HepG2 (cell line): ENCODE measurements at regions not wholly inside any gene's neighbourhood (a gene's known extent, or its start where the extent isn't known, plus 50 kb on each side); places are given as distances from the start of the nearest gene placed in this dataset.

ENCODE experiments used
- ATAC-seq: fragments of 200-7000 bp; cut with Tn5 transposase; 3 replicates; pipeline ENCODE4 v1.9.1; 2020; ENCODE audit warnings: mild to moderate bottlenecking, moderate library complexity
- BruUV-seq: library from RNA; stranded (reverse); fragments of 400-500 nt; replicated peaks from 2 replicates; lab custom pipeline; 2021; lab: Mats Ljungman, UMichigan
- CTCF ChIA-PET: fragments of 300-600 bp; formaldehyde crosslinking; extraction: SDS; loops from one replicate; lab custom pipeline; 2021; ENCODE audit warnings: low total read pairs, inconsistent platforms, low intra/inter-chr PET ratio; lab: Yijun Ruan, JAX
- POLR2A ChIA-PET: fragments of 350-600 bp; sonication (Branson Sonifier 250); formaldehyde crosslinking; loops from one replicate; lab custom pipeline; 2020; ENCODE audit warnings: antibody characterized with exemption, inconsistent platforms; lab: Yijun Ruan, JAX
- DNase-seq: peaks from one replicate; pipeline ENCODE4 v3.0.0-alpha.2; 2015; ENCODE audit warnings: low spot score
- FAIRE-seq: peaks from 3 replicates; lab custom pipeline; 2011; peaks lifted over from hg19 to GRCh38; lab: Jason Lieb, UNC
- H2AFZ ChIP-seq: one replicate; pipeline ENCODE4 v1.6.1; 2011; ENCODE audit warnings: low read length, inconsistent platforms
- H3K27ac ChIP-seq: fragments of 300-600 bp; 3 replicates; pipeline ENCODE4 v1.8.0; 2011; ENCODE audit warnings: mixed run types, mild to moderate bottlenecking, mixed read lengths, low read length, inconsistent platforms; ENCODE audit not compliant: insufficient read depth; ENCODE audit errors: extremely low read length
- H3K27me3 ChIP-seq, 2 experiments: fragments of 200-600 bp in 1 of 2; 2 replicates in 1 of 2; 3 replicates in 1 of 2; pipeline versions ENCODE4 v1.6.0 to v1.8.0; 2011; ENCODE audit warnings: low read length in 2 of 2, mild to moderate bottlenecking in 2 of 2, moderate library complexity in 2 of 2, inconsistent platforms in 1 of 2; ENCODE audit not compliant: insufficient read depth in 2 of 2, control insufficient read depth in 1 of 2
- H3K36me3 ChIP-seq, 2 experiments: fragments of 200-600 bp in 1 of 2; replicated peaks in 1 of 2; 2 replicates in 1 of 2; 3 replicates in 1 of 2; pipeline versions ENCODE4 v1.5.1 to v1.8.0; 2011; ENCODE audit warnings: low read length in 2 of 2, inconsistent platforms in 1 of 2; ENCODE audit not compliant: insufficient read depth in 2 of 2, control insufficient read depth in 1 of 2
- H3K4me1 ChIP-seq: 2 replicates; pipeline ENCODE4 v1.5.1; 2012; ENCODE audit warnings: low read length, inconsistent platforms; ENCODE audit not compliant: insufficient read depth
- H3K4me2 ChIP-seq: 2 replicates; pipeline ENCODE4 v1.6.0; 2011; ENCODE audit warnings: low read depth, low read length, inconsistent platforms
- H3K4me3 ChIP-seq, 3 experiments: fragments of 200-600 bp in 1 of 3; sonication (generic), shearing (Covaris generic) in 1 of 3; replicated peaks in 1 of 3; 2 replicates each; pipeline ENCODE4 v1.5.1; 2011 to 2016; ENCODE audit warnings: low read length in 3 of 3, inconsistent platforms in 2 of 3, low read depth in 2 of 3, mild to moderate bottlenecking in 2 of 3, control low read depth in 1 of 3, mixed read lengths in 1 of 3; ENCODE audit not compliant: insufficient read depth in 1 of 3
- H3K79me2 ChIP-seq: one replicate; pipeline ENCODE4 v1.6.1; 2011; ENCODE audit warnings: low read length, inconsistent platforms; ENCODE audit not compliant: insufficient read depth
- H3K9ac ChIP-seq: 2 replicates; pipeline ENCODE4 v1.6.0; 2011; ENCODE audit warnings: mild to moderate bottlenecking, low read depth, low read length, inconsistent platforms; ENCODE audit not compliant: insufficient read depth
- H3K9me3 ChIP-seq: 2 replicates; pipeline ENCODE4 v1.5.1; 2012; ENCODE audit warnings: mild to moderate bottlenecking, low read length
- H4K20me1 ChIP-seq: 2 replicates; pipeline ENCODE4 v1.6.0; 2011; ENCODE audit warnings: inconsistent platforms, mild to moderate bottlenecking, low read length, moderate library complexity; ENCODE audit not compliant: insufficient read depth
- CENPT ChIP-seq: sonication (generic); formaldehyde crosslinking; IDR thresholded peaks from 2 replicates; pipeline ENCODE4 v1.8.0; 2022; ENCODE audit warnings: low read depth, mild to moderate bottlenecking, moderate library complexity, missing genetic modification reagents
- FIP1L1 ChIP-seq: fragments of 200-400 bp; formaldehyde crosslinking; IDR thresholded peaks from 2 replicates; pipeline ENCODE4 v1.6.1; 2018; ENCODE audit warnings: low read depth, mild to moderate bottlenecking, low read length, moderate library complexity, borderline replicate concordance; ENCODE audit not compliant: insufficient read depth
- FOXA1 ChIP-seq, 2 experiments: fragments of 450-650 bp in 1 of 2; sonication (generic) in 1 of 2; formaldehyde crosslinking in 1 of 2; IDR thresholded peaks; 2 replicates each; pipeline versions ENCODE4 v1.4.0 to v1.6.1; 2016 to 2020; ENCODE audit warnings: missing genetic modification reagents in 1 of 2
- FOXP1 ChIP-seq, 2 experiments: fragments of 450-650 bp in 1 of 2; IDR thresholded peaks; 2 replicates each; pipeline ENCODE4 v1.6.1; 2017 to 2018; ENCODE audit warnings: antibody characterized with exemption in 1 of 2
- HNF4G ChIP-seq, 2 experiments: sonication (generic) in 1 of 2; formaldehyde crosslinking in 1 of 2; IDR thresholded peaks; 2 replicates each; pipeline versions ENCODE4 v1.4.0 to v1.6.1; 2011 to 2020; ENCODE audit warnings: borderline replicate concordance in 2 of 2, low read depth in 2 of 2, mild to moderate bottlenecking in 2 of 2, low read length in 1 of 2, missing genetic modification reagents in 1 of 2, moderate library complexity in 1 of 2
- MZF1 ChIP-seq: sonication (generic); formaldehyde crosslinking; IDR thresholded peaks from 2 replicates; pipeline ENCODE4 v1.8.1; 2023; ENCODE audit warnings: mild to moderate bottlenecking, missing genetic modification reagents, borderline replicate concordance
- SIN3A ChIP-seq: IDR thresholded peaks from 2 replicates; pipeline ENCODE4 v1.6.1; 2011; ENCODE audit warnings: low read depth, mild to moderate bottlenecking, control low read depth, low read length, borderline replicate concordance
- SMARCE1 ChIP-seq: fragments of 450-650 bp; IDR thresholded peaks from 2 replicates; pipeline ENCODE4 v1.6.1; 2017; ENCODE audit warnings: borderline replicate concordance
- STAT6 ChIP-seq: sonication (generic); formaldehyde crosslinking; IDR thresholded peaks from 2 replicates; pipeline ENCODE4 v1.4.0; 2020; ENCODE audit warnings: missing genetic modification reagents, mild to moderate bottlenecking, borderline replicate concordance
- THYN1 ChIP-seq: sonication (generic); formaldehyde crosslinking; IDR thresholded peaks from 2 replicates; pipeline ENCODE4 v1.8.1; 2023; ENCODE audit warnings: low read depth, mild to moderate bottlenecking, moderate library complexity, missing genetic modification reagents, borderline replicate concordance
- ZFP36L2 ChIP-seq: sonication (generic); formaldehyde crosslinking; IDR thresholded peaks from 2 replicates; pipeline ENCODE4 v1.4.0; 2020; ENCODE audit warnings: missing genetic modification reagents
- ZNF180 ChIP-seq: sonication (generic); formaldehyde crosslinking; IDR thresholded peaks from 2 replicates; pipeline ENCODE4 v1.4.0; 2020; ENCODE audit warnings: low read depth, missing genetic modification reagents, borderline replicate concordance
- ZNF513 ChIP-seq: sonication (generic); formaldehyde crosslinking; conservative IDR thresholded peaks from 2 replicates; pipeline ENCODE4 v1.5.0; 2020; ENCODE audit warnings: missing genetic modification reagents
- ZNF792 ChIP-seq: IDR thresholded peaks from 2 replicates; pipeline ENCODE4 v1.6.1; 2016
- WGBS: methylation state at CpG from one replicate; pipeline ENCODE4 v1.1.6; 2017; ENCODE audit warnings: low lambda C conversion rate; 5-methylcytosine and 5-hydroxymethylcytosine counted together
- in situ Hi-C: cut with HindIII; loops from 2 replicates; pipeline ENCODE4 v1.10.0; 2017; ENCODE audit warnings: low pct_unique_long_range_greater_than_20kb; ENCODE audit not compliant: extremely low pct_ligation_motif_present
- intact Hi-C: fragments of 100-400 bp; cut with micrococcal nuclease; formaldehyde crosslinking; loops from one replicate; pipeline ENCODE4 v1.10.0; 2022; ENCODE audit not compliant: unreplicated experiment
- TF ChIP-seq, protein P1 (sequence below): IDR thresholded peaks from 2 replicates; pipeline ENCODE4 v1.6.1; 2018; ENCODE audit warnings: missing genetic modification reagents
- TF ChIP-seq, protein P2 (sequence below): sonication (generic); formaldehyde crosslinking; IDR thresholded peaks from 2 replicates; pipeline ENCODE4 v1.4.0; 2020; ENCODE audit warnings: missing genetic modification reagents

- FAIRE-seq = no peak
- WGBS = 61% methylated on average over 22 of the region's 22 CpGs
- ATAC-seq = no peak
- TF ChIP-seq SMARCE1 (no peak), ZNF792 (no peak), STAT6 (CRISPR knock-in tag) (no peak), ZNF180 (CRISPR knock-in tag) (no peak), SIN3A (no peak), FOXP1 (IDR thresholded peaks at IDR 0.05) (no peak), FOXP1 (CRISPR knock-in tag; IDR thresholded peaks at IDR 0.05) (no peak), ZNF513 (no peak), ZFP36L2 (CRISPR knock-in tag) (no peak), CENPT (CRISPR knock-in tag) (no peak), FIP1L1 (no peak), MZF1 (CRISPR knock-in tag) (no peak), THYN1 (CRISPR knock-in tag) (no peak), HNF4G (IDR thresholded peaks at IDR 0.05; ENCODE audit: borderline replicate concordance, low read depth, low read length) (no peak), HNF4G (CRISPR knock-in tag; IDR thresholded peaks at IDR 0.05; ENCODE audit: borderline replicate concordance, low read depth) (no peak), FOXA1 (IDR thresholded peaks at IDR 0.05) (no peak), FOXA1 (CRISPR knock-in tag; IDR thresholded peaks at IDR 0.05) (no peak)
- TF ChIP-seq, protein P1, sequence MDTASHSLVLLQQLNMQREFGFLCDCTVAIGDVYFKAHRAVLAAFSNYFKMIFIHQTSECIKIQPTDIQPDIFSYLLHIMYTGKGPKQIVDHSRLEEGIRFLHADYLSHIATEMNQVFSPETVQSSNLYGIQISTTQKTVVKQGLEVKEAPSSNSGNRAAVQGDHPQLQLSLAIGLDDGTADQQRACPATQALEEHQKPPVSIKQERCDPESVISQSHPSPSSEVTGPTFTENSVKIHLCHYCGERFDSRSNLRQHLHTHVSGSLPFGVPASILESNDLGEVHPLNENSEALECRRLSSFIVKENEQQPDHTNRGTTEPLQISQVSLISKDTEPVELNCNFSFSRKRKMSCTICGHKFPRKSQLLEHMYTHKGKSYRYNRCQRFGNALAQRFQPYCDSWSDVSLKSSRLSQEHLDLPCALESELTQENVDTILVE (CRISPR knock-in tag) = no peak
- TF ChIP-seq, protein P2, sequence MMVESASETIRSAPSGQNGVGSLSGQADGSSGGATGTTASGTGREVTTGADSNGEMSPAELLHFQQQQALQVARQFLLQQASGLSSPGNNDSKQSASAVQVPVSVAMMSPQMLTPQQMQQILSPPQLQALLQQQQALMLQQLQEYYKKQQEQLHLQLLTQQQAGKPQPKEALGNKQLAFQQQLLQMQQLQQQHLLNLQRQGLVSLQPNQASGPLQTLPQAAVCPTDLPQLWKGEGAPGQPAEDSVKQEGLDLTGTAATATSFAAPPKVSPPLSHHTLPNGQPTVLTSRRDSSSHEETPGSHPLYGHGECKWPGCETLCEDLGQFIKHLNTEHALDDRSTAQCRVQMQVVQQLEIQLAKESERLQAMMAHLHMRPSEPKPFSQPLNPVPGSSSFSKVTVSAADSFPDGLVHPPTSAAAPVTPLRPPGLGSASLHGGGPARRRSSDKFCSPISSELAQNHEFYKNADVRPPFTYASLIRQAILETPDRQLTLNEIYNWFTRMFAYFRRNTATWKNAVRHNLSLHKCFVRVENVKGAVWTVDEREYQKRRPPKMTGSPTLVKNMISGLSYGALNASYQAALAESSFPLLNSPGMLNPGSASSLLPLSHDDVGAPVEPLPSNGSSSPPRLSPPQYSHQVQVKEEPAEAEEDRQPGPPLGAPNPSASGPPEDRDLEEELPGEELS (CRISPR knock-in tag) = no peak
Measured at GRCh38 chr20:30593572-30593971, 663.9 kb upstream of the DEFB115 start.

More at GRCh38 chr20:30593572-30593971, 663.9 kb upstream of the DEFB115 start:
- Histone ChIP-seq H4K20me1 (no peaks in the 10 kb centered on the region), H3K4me3 (no peak overlapping the region), H3K36me3 (no peaks in the 10 kb centered on the region), H3K9ac (no peak overlapping the region), H3K4me2 (no peak overlapping the region), H3K27ac (no peak overlapping the region), H3K9me3 (peaks cover 8% of the 10 kb centered on the region; the same call in 1 of the 2 replicates), H3K27me3 (no peaks in the 10 kb centered on the region), H2AFZ (no peak overlapping the region), H3K79me2 (no peaks in the 10 kb centered on the region), H3K4me1 (no peaks in the 10 kb centered on the region)
- ChIA-PET CTCF (no interaction called here), POLR2A (no interaction called here)
- no TSS peak for BruUV-seq
- no peak for DNase-seq
- intact Hi-C loops = no loop called here
- in situ Hi-C loops = no loop called here
